ENCODE measurements at regions not wholly inside any gene's neighbourhood (a gene's known extent, or its start where the extent isn't known, plus 50 kb on each side); places are given as distances from the start of the nearest gene placed in this dataset.

DNA sequence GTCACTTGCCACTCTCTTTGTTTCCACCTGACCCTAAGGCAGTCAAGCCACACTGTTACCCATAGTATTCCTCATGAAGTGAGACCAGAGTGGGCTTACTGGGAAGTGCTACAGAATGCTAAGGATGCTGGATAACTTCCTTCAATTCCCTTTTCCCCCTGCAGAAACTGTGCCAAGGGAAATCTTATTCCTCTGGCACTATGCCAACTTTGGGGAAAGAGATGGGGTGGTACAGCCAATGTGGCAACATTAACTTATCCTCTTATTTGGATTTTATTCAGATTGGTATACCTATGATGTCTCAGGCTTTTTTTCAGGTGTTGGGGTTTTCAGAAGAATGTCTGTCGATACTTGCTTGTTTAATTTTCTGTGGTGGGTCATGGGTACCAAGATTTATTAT, 599.4 kb upstream of the PBX1 start:
- Histone ChIP-seq H4K20me1 (ENCODE audit: control insufficient read depth, insufficient read depth, insufficient read length) (no peaks in the 10 kb centered on the region), H3K4me2 (ENCODE audit: insufficient read depth, insufficient read length, low read length) (no peak overlapping the region), H3K9me3 (ENCODE audit: control insufficient read depth, low read depth, low read length) (no peaks in the 10 kb centered on the region), H2AFZ (ENCODE audit: low read length) (no peak overlapping the region), H3K23me2 (ENCODE audit: insufficient read length, low read depth, low read length, poor library complexity, severe bottlenecking) (no peaks in the 10 kb centered on the region), H3K18ac (ENCODE audit: insufficient read length, low read depth, low read length) (no peak overlapping the region), H2BK15ac (ENCODE audit: low read depth, low read length) (no peak overlapping the region), H3K79me2 (ENCODE audit: insufficient read depth, low read length) (no peaks in the 10 kb centered on the region), H3K79me1 (ENCODE audit: insufficient read depth, low read depth, low read length, poor library complexity, severe bottlenecking) (no peaks in the 10 kb centered on the region), H2BK20ac (ENCODE audit: low read depth, low read length, poor library complexity, severe bottlenecking) (no peak overlapping the region), H2BK5ac (ENCODE audit: insufficient read length, low read length) (no peak overlapping the region), H3K56ac (ENCODE audit: insufficient read length, low read depth, low read length) (no peak overlapping the region), H2BK12ac (ENCODE audit: insufficient read length, low read depth, low read length) (no peak overlapping the region), H3K27ac (ENCODE audit: insufficient read length, low read depth, low read length) (no peak overlapping the region), H3K4ac (ENCODE audit: low read depth, low read length) (no peak overlapping the region), H4K91ac (ENCODE audit: insufficient read length, low read depth, low read length) (no peak overlapping the region), H3K4me1 (ENCODE audit: insufficient read depth, low read length) (no peaks in the 10 kb centered on the region), H3K9ac (ENCODE audit: extremely low read depth, insufficient read length, low read length) (no peak overlapping the region), H3K14ac (ENCODE audit: insufficient read depth, low read length) (no peak overlapping the region), H3K23ac (ENCODE audit: insufficient read length, low read depth, low read length) (no peak overlapping the region), H4K8ac (replicated peaks; ENCODE audit: insufficient read length, low read depth, low read length) (no peak overlapping the region), H2BK120ac (ENCODE audit: low read depth, low read length, poor library complexity, severe bottlenecking) (no peak overlapping the region), H3T11ph (ENCODE audit: low read length) (no peak overlapping the region), H3K27me3 (ENCODE audit: insufficient read depth, low read length) (no peaks in the 10 kb centered on the region), H2AK5ac (ENCODE audit: insufficient read length, low read length) (no peak overlapping the region), H4K5ac (ENCODE audit: insufficient read length, low read depth, low read length) (no peak overlapping the region)
- Mint-ChIP-seq H3K4me1 (no peaks in the 10 kb centered on the region), H3K9me3 (peaks cover 25 to 42% of the 10 kb centered on the region in 2 experiments), H3K27ac (no peak overlapping the region), H3K27me3 (ENCODE audit: low read depth) (no peaks in the 10 kb centered on the region), H3K36me3 (ENCODE audit: insufficient read depth in 1 of 3, low read depth in 3 of 3) (peaks cover 7 to 39% (median 9%) of the 10 kb centered on the region in 3 experiments), H3K4me3 (no peak overlapping the region)
- TF ChIP-seq, protein P1, sequence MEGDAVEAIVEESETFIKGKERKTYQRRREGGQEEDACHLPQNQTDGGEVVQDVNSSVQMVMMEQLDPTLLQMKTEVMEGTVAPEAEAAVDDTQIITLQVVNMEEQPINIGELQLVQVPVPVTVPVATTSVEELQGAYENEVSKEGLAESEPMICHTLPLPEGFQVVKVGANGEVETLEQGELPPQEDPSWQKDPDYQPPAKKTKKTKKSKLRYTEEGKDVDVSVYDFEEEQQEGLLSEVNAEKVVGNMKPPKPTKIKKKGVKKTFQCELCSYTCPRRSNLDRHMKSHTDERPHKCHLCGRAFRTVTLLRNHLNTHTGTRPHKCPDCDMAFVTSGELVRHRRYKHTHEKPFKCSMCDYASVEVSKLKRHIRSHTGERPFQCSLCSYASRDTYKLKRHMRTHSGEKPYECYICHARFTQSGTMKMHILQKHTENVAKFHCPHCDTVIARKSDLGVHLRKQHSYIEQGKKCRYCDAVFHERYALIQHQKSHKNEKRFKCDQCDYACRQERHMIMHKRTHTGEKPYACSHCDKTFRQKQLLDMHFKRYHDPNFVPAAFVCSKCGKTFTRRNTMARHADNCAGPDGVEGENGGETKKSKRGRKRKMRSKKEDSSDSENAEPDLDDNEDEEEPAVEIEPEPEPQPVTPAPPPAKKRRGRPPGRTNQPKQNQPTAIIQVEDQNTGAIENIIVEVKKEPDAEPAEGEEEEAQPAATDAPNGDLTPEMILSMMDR (conservative IDR thresholded peaks at IDR 0.05) = no peak
- no CpG with 5 or more reads among the region's 1 CpG for WGBS (ENCODE audit: extremely low coverage, insufficient read length, low lambda C conversion rate)
- no peak for DNase-seq
